Naive thymus-derived CD4-positive, alpha-beta T cell (primary cell): ENCODE measurements at regions not wholly inside any gene's neighbourhood (a gene's known extent, or its start where the extent isn't known, plus 50 kb on each side); places are given as distances from the start of the nearest gene placed in this dataset.
"Not testable (repeated sequence)": the region's sequence is repeated elsewhere in the genome, so short reads cannot be mapped to it uniquely, and the experiment has no call there.

Experiments
- ATAC-seq: fragments of 150-1000 bp; cut with Tn5 transposase; 2 replicates; pipeline ENCODE4 v1.10.0; 2021; ENCODE audit warnings: mild to moderate bottlenecking, moderate library complexity
- CTCF ChIA-PET: fragments of 350-600 bp; sonication (Branson Sonifier 250); formaldehyde crosslinking; loops from one replicate; lab custom pipeline; 2021; ENCODE audit warnings: antibody characterized with exemption; lab: Charles Lee
- POLR2A ChIA-PET: fragments of 350-600 bp; sonication (Branson Sonifier 250); formaldehyde crosslinking; loops from one replicate; lab custom pipeline; 2021; ENCODE audit warnings: antibody characterized with exemption, inconsistent platforms; lab: Charles Lee
- DNase-seq, 9 donors: peaks; one replicate each; pipeline versions ENCODE4 v3.0.0 to v3.0.0-alpha.2; 2020 to 2022; ENCODE audit warnings: mixed read lengths in 1 of 9
- H3K27ac ChIP-seq: one replicate; pipeline ENCODE4 v1.7.0; 2013; ENCODE audit warnings: mild to moderate bottlenecking, low read depth, low read length, moderate library complexity
- H3K27me3 ChIP-seq, 2 donors: one replicate each; pipeline ENCODE4 v1.7.0; 2013; ENCODE audit warnings: low read length in 2 of 2, mild to moderate bottlenecking in 2 of 2, moderate library complexity in 2 of 2; ENCODE audit not compliant: control insufficient read depth in 2 of 2, insufficient read depth in 2 of 2
- H3K36me3 ChIP-seq, 3 experiments: 1 replicate in 2 of 3; 2 replicates in 1 of 3; pipeline ENCODE4 v1.7.0; 2013; ENCODE audit warnings: low read length in 3 of 3, mild to moderate bottlenecking in 3 of 3, moderate library complexity in 1 of 3; ENCODE audit not compliant: insufficient read depth in 3 of 3, control insufficient read depth in 2 of 3
- H3K4me1 ChIP-seq, 2 donors: one replicate each; pipeline ENCODE4 v1.7.0; 2013; ENCODE audit warnings: low read length in 2 of 2, mild to moderate bottlenecking in 2 of 2, moderate library complexity in 1 of 2; ENCODE audit not compliant: control insufficient read depth in 2 of 2, insufficient read depth in 2 of 2
- H3K4me3 ChIP-seq: 2 replicates; pipeline ENCODE4 v1.7.0; 2013; ENCODE audit warnings: mild to moderate bottlenecking, low read length
- H3K9me3 ChIP-seq, 3 experiments: 1 replicate in 2 of 3; 2 replicates in 1 of 3; pipeline ENCODE4 v1.7.0; 2013; ENCODE audit warnings: low read length in 3 of 3; ENCODE audit not compliant: control insufficient read depth in 2 of 3
- H3K27ac Mint-ChIP-seq, 9 donors: one replicate each; pipeline ENCODE4 v1.8.0; 2020 to 2022; ENCODE audit warnings: mixed read lengths in 9 of 9, mild to moderate bottlenecking in 8 of 9, moderate library complexity in 5 of 9, inconsistent platforms in 2 of 9
- H3K27me3 Mint-ChIP-seq, 5 donors: one replicate each; pipeline ENCODE4 v1.8.0; 2021 to 2022; ENCODE audit warnings: mixed read lengths in 5 of 5, mild to moderate bottlenecking in 1 of 5
- H3K36me3 Mint-ChIP-seq, 5 donors: one replicate each; pipeline ENCODE4 v1.8.0; 2020 to 2022; ENCODE audit warnings: mixed read lengths in 5 of 5, mild to moderate bottlenecking in 3 of 5, inconsistent platforms in 1 of 5
- H3K4me1 Mint-ChIP-seq, 7 donors: one replicate each; pipeline ENCODE4 v1.8.0; 2020 to 2022; ENCODE audit warnings: mixed read lengths in 7 of 7, mild to moderate bottlenecking in 3 of 7, inconsistent platforms in 1 of 7
- H3K4me3 Mint-ChIP-seq, 10 donors: one replicate each; pipeline ENCODE4 v1.8.0; 2020 to 2022; ENCODE audit warnings: mild to moderate bottlenecking in 10 of 10, mixed read lengths in 10 of 10, moderate library complexity in 6 of 10, inconsistent platforms in 2 of 10
- H3K9me3 Mint-ChIP-seq, 11 donors: one replicate each; pipeline ENCODE4 v1.8.0; 2020 to 2022; ENCODE audit warnings: mixed read lengths in 11 of 11, mild to moderate bottlenecking in 4 of 11, inconsistent platforms in 1 of 11, moderate library complexity in 1 of 11
- intact Hi-C, 2 donors: fragments of 100-400 bp; cut with micrococcal nuclease; formaldehyde crosslinking; loops; one replicate each; pipeline ENCODE4 v1.15.1; 2023

GRCh38 chr20:6693808-6694198 lies 73.7 kb upstream of the BMP2 start:
- H3K9me3 Mint-ChIP-seq = peaks cover 0 to 20% (median 5%) of the 10 kb centered on the region in 11 donors
- H3K4me1 Mint-ChIP-seq, H3K4me3 Mint-ChIP-seq, intact Hi-C loops, H3K36me3 ChIP-seq, DNase-seq, H3K27ac ChIP-seq, H3K4me3 ChIP-seq, H3K36me3 Mint-ChIP-seq, CTCF ChIA-PET, H3K27me3 Mint-ChIP-seq, H3K27ac Mint-ChIP-seq, POLR2A ChIA-PET, H3K27me3 ChIP-seq, ATAC-seq, H3K9me3 ChIP-seq, H3K4me1 ChIP-seq: not testable (repeated sequence)

GRCh38 chr20:6693178-6693807 lies 74.2 kb upstream of the BMP2 start:
- H3K4me3 ChIP-seq = no peak overlapping the region
- H3K9me3 ChIP-seq = no peaks in the 10 kb centered on the region
- intact Hi-C loops = no loop called here
- POLR2A ChIA-PET = no interaction called here
- Mint-ChIP-seq H3K4me1 (no peaks in the 10 kb centered on the region), H3K27me3 (no peaks in the 10 kb centered on the region), H3K27ac (no peak overlapping the region), H3K36me3 (no peaks in the 10 kb centered on the region), H3K4me3 (no peak overlapping the region), H3K9me3 (peaks cover 0 to 18% (median 4%) of the 10 kb centered on the region in 11 donors)
- no peaks in the 10 kb centered on the region for H3K27me3 ChIP-seq
- ATAC-seq (no peak), DNase-seq (no peak)
- no peaks in the 10 kb centered on the region for H3K4me1 ChIP-seq
- no peaks in the 10 kb centered on the region for H3K36me3 ChIP-seq
- CTCF ChIA-PET = no interaction called here
- H3K27ac ChIP-seq = no peak overlapping the region

DNA sequence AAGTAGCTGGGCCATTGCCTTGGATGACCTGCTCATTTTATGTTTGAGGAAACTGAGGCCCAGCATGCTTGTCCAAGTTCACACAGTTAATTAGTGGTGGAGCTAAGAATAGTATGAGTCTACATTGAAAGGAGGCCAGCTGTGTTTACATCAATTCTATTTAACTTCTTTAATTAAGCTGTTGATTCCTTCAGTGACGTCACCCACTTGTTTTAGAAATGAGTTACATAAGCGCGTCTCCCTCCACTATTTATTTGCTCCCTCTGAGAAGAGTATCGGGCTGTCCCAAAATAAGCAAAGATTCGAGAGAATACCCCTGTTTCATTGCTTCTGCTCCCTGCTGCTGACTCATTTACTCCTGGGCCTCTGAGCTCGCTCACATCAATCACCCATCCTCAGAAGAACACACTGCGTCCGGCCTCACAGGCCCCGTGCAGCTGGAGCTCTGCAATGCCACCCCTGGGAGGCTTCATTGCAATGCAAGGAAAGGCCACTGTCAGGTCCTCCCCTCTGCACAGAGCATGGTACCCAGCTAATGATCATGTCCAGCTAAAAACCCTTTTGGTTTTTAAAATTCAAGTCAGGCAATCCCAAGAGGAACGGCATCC lies 74.8 kb upstream of the BMP2 start:
- H3K9me3 ChIP-seq = no peaks in the 10 kb centered on the region
- no peaks in the 10 kb centered on the region for H3K36me3 ChIP-seq
- H3K27me3 ChIP-seq = no peaks in the 10 kb centered on the region
- no peaks in the 10 kb centered on the region for H3K36me3 Mint-ChIP-seq
- ChIA-PET CTCF (no interaction called here), POLR2A (no interaction called here)
- H3K4me1 Mint-ChIP-seq = no peaks in the 10 kb centered on the region
- no peaks in the 10 kb centered on the region for H3K27me3 Mint-ChIP-seq
- no peak overlapping the region for H3K4me3 ChIP-seq
- H3K4me3 Mint-ChIP-seq = no peak overlapping the region
- peaks cover 0 to 16% (median 5%) of the 10 kb centered on the region in 11 donors for H3K9me3 Mint-ChIP-seq
- H3K27ac ChIP-seq = no peak overlapping the region
- intact Hi-C loops = no loop called here
- ATAC-seq (no peak), DNase-seq (no peak)
- H3K4me1 ChIP-seq = no peaks in the 10 kb centered on the region
- no peak overlapping the region for H3K27ac Mint-ChIP-seq

- Histone ChIP-seq H3K27ac (no peak overlapping the region), H3K4me1 (no peaks in the 10 kb centered on the region), H3K27me3 (no peaks in the 10 kb centered on the region), H3K9me3 (no peaks in the 10 kb centered on the region), H3K4me3 (no peak overlapping the region), H3K36me3 (no peaks in the 10 kb centered on the region)
- ATAC-seq (no peak), DNase-seq (no peak)
- POLR2A ChIA-PET = no interaction called here
- H3K27me3 Mint-ChIP-seq = no peaks in the 10 kb centered on the region
- no peaks in the 10 kb centered on the region for H3K4me1 Mint-ChIP-seq
- H3K9me3 Mint-ChIP-seq = peaks cover 0 to 17% (median 5%) of the 10 kb centered on the region in 11 donors
- CTCF ChIA-PET = no interaction called here
- intact Hi-C loops = no loop called here
- H3K36me3 Mint-ChIP-seq = no peaks in the 10 kb centered on the region
- no peak overlapping the region for H3K4me3 Mint-ChIP-seq
- H3K27ac Mint-ChIP-seq = no peak overlapping the region
Observed at GRCh38 chr20:6691516-6691915, 76.0 kb upstream of the BMP2 start.

GRCh38 chr20:6689339-6689973 lies 78.0 kb upstream of the BMP2 start:
- Histone ChIP-seq H3K36me3 (no peaks in the 10 kb centered on the region), H3K27me3 (no peaks in the 10 kb centered on the region), H3K4me3 (no peak overlapping the region), H3K27ac (no peak overlapping the region), H3K4me1 (no peaks in the 10 kb centered on the region), H3K9me3 (no peaks in the 10 kb centered on the region)
- CTCF ChIA-PET = no interaction called here
- no peak for ATAC-seq
- Mint-ChIP-seq H3K36me3 (no peaks in the 10 kb centered on the region), H3K27ac (no peak overlapping the region), H3K4me3 (no peak overlapping the region), H3K4me1 (no peaks in the 10 kb centered on the region), H3K27me3 (no peaks in the 10 kb centered on the region), H3K9me3 (peaks cover 0 to 13% (median 5%) of the 10 kb centered on the region in 11 donors)
- POLR2A ChIA-PET = no interaction called here
- no peak for DNase-seq
- intact Hi-C loops = no loop called here

DNA sequence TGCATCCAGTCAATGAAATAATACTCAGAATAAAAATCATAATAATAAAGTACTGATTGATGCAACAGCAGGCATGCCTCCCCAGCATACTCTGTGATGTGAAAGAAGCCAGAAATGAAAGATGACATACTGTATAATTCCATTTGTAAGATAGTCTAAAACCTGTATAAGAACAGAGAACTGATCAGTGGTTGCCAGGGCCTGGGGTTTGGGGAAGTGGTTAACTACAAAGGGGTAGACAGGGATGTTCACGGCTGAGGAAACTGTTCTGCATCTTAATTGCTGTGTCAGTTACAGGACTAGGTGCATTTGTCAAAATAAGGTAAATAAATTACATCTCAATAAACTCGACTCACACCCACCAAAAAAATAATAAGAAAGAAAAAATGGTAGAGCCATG lies 81.3 kb upstream of the BMP2 start:
- ATAC-seq (no peak), DNase-seq (no peak)
- Histone ChIP-seq H3K9me3 (no peaks in the 10 kb centered on the region), H3K27me3 (no peaks in the 10 kb centered on the region), H3K36me3 (no peaks in the 10 kb centered on the region), H3K4me1 (no peaks in the 10 kb centered on the region), H3K4me3 (no peak overlapping the region), H3K27ac (no peak overlapping the region)
- Mint-ChIP-seq H3K36me3 (no peaks in the 10 kb centered on the region), H3K4me1 (no peaks in the 10 kb centered on the region), H3K27ac (no peak overlapping the region), H3K9me3 (peaks cover 0 to 13% (median 4%) of the 10 kb centered on the region in 11 donors), H3K4me3 (no peak overlapping the region), H3K27me3 (no peaks in the 10 kb centered on the region)
- ChIA-PET POLR2A (no interaction called here), CTCF (no interaction called here)
- intact Hi-C loops = no loop called here

DNA sequence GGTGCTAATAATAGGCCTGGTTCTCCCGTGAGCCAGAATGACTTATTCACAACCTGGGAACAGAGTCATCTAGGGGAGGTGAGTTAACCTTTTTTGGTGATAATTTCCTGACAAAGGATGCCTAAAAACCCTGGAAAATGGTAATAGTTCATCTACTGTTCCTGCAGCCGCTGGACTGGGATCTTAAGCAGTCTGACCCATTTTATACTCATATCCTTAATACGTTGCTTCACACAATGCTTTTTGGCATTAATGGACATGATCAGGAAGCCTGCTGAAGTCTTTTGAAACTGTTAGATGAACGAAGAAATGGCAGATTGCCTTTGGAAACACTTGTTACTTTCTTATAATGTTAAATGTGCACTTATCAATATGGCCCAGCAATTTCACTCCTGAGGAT lies 81.9 kb upstream of the BMP2 start:
- ATAC-seq (no peak), DNase-seq (no peak)
- H3K27ac Mint-ChIP-seq = no peak overlapping the region
- no peaks in the 10 kb centered on the region for H3K27me3 Mint-ChIP-seq
- H3K27ac ChIP-seq = no peak overlapping the region
- no peak overlapping the region for H3K4me3 Mint-ChIP-seq
- H3K9me3 Mint-ChIP-seq = peaks cover 0 to 8% (median 4%) of the 10 kb centered on the region in 11 donors
- no peak overlapping the region for H3K4me3 ChIP-seq
- intact Hi-C loops = no loop called here
- no peaks in the 10 kb centered on the region for H3K27me3 ChIP-seq
- H3K36me3 Mint-ChIP-seq = no peaks in the 10 kb centered on the region
- H3K4me1 Mint-ChIP-seq = no peaks in the 10 kb centered on the region
- POLR2A ChIA-PET = no interaction called here
- no peaks in the 10 kb centered on the region for H3K9me3 ChIP-seq
- H3K36me3 ChIP-seq = no peaks in the 10 kb centered on the region
- CTCF ChIA-PET = no interaction called here
- H3K4me1 ChIP-seq = no peaks in the 10 kb centered on the region
